CD4-positive, alpha-beta T cell treated with Interleukin-4 for 1 hour (primary cell): ENCODE measurements at regions not wholly inside any gene's neighbourhood (a gene's known extent, or its start where the extent isn't known, plus 50 kb on each side); places are given as distances from the start of the nearest gene placed in this dataset.

ENCODE experiments used
- DNase-seq, 2 donors: peaks; one replicate each; pipeline ENCODE4 v3.0.0-alpha.2; 2020 to 2022

DNA sequence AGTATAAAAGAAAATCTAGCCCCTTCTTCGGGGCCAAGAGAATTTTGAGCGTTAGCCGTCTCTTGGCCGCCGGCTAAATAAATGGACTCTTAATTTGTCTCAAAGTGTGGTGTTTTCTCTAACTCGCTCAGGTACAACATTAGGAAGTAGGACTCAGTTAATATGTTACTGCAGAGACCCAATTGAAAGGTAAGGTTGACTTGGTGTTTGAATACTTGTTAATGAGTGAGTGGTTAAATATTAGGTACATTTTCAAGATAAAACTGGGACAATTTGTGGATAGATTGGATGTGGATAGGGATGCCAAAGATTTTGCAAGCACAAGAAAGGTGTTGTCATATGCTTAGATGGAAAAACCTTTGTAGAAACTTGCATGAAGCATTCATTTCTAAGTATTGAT is 1177.3 kb upstream of the CDH18 start:
- no peak for DNase-seq

DNA sequence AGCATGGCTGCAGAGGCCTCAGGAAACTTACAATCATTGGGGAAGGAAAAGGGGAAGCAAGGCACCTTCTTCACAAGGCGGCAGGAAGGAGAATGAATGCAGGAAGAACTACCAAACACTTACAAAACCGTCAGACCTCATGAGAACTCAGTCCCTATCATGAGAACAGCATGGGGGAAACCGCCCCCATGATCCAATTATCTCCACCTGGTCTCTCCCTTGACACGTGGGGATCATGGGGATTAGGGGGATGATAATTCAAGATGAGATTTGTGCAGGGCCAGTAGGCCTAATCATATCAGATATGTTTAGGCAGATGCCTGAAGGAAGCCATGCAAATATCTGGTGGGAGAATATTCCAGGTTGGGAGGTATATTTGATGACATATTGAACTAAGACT is 1176.4 kb upstream of the CDH18 start:
- no peak for DNase-seq

DNA sequence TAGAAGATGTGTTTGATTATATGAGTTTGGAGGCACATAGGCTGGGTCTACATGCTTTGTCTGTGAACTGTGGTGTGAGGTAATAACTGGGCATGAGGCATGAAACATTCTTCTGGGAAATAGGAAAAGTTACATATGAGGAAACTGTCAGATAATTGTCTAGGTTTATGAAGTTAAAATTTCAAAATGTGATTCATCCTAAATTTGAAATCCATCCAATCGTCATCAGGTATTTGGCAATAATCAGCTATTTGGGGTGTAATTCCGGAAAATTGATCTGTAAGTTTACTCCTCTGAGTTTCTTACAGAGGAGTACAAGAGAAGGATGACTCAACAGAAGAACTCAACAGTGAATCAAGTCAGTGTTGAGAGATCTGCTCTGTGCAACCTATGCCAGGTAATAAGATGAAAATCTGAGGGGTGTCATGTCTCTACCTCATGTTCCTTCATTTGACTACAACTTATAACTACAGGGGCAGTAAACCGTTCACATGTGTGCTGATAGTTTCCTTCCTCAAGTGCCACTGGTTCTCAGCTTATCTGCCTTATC is 1171.6 kb upstream of the CDH18 start:
- DNase-seq: no peak

DNA sequence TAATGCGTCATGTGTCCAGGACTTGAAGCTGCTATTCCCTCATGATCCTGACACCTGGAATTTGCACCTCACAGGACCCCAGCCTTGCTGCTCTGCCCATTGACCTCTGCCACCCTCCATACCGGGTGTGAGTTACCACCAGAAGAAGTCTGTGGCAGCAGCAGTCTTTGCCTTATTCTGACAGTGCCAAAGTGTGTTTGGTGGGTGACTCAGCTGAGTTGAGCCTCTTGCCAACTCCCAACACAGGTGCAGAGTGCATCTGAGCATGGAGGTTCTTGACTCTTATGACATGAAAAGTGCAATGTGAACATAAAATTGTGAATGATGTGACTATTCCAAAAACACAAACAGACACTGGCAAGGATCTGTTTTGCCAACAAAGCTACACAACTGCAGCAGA is 1166.5 kb upstream of the CDH18 start:
- DNase-seq: no peak

DNA sequence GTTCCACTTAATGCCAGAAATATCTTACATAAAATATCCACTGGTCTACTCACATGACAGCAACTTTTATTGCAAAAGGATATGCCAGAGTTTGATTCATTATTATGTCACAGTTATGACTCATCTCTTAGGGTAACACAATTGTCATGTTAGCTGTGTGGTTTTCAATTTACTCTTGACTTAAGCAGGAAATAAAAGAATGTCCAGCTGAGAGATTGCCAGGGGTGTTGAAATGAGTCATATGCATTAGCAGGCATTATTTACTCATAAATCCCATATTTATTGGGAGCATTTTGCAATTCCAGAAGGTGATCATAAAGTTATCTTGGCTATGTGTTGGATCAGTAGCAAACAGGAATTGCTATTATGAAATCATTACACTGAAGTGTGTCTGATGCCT is 1164.6 kb upstream of the CDH18 start:
- DNase-seq: no peak

DNA sequence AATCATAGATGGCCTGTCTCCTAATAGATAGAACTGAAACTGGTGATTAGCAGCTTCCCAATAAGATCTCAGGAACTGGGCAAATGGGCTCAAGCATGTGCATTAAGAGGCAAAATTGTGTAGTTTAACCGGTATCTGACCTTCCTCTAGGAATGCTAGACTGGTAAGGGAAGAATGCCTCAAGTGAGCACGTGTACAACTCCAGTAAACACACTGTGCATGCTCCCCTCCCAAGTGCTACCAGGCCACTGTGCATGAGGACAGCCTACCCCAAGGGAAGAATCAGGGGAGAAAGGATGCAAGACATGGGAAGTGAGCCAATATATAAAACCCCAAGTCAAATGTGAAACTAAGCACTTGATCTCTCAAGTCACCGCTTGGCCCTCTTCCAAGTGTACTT is 1157.4 kb upstream of the CDH18 start:
- no peak for DNase-seq

DNA sequence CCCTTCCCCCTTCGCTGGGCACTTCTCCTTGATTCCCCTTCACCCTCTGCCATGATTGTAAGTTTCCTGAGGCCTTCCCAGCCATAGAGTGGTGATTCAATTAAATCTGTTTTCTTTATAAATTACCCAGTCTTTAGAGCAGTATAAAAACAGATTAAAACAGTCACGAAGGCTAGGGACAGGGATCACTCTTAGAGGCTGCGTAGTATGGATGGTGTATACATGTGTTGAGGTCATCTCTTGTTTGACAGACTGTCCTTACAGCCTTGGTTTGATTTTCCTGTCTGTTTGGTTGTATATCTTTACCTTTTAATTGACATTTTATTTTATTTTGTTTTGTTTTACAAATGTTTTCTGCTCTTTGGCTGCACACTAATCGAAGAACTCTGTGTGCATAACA is 1155.7 kb upstream of the CDH18 start:
- no peak for DNase-seq

DNA sequence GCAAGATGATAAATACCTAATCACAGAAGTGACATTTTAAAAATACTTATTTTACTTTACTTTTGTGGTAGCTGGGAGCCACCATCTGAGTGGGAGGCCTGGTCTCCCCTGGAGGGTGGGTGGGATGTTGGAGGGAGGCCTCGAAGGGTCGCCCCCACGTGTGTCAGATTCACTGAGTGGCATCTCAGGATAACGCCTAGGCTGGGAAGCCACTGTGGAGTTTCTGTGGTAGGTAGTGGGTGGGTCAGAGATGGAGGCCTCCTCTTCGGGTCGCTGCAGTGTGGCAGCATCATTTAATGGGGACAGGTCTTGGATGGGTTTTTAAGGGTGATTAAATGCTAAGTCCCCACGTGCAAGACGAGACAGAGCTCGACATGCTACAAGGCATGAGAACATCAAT is 1154.8 kb upstream of the CDH18 start:
- DNase-seq: no peak

DNA sequence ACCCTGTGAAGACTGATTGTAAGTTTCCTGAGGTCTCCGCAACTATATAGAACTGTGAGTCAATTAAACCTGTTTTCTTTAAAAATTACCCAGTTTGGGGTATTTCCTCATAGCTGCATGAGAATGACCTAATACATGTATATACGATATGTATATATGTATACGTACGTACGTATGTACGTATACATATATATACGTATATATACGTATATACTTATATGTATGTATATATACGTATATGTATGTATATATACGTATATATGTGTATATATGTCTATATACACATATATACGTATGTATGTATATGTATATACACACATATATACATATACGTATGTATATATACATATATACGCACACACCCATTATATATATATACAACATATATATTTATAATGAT is 1153.0 kb upstream of the CDH18 start:
- DNase-seq: no peak

DNA sequence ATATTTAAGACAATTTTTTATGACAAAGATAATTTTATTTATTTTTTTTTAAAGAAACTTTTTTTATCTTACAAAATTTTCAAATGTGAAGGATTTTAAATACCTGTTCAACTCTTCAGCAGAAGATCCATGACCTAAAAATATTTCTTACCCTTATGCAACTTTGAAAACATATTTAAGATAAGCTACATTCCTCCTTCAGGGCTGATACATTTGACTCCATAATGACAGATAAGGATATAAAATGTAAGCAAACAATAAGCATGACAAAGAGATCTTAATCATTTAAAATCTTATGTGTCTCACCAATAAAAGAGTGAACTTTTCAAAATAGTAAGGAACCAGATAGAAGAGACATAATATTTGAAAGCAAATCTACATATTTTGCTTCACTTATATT is 1138.2 kb upstream of the CDH18 start:
- no peak for DNase-seq

DNA sequence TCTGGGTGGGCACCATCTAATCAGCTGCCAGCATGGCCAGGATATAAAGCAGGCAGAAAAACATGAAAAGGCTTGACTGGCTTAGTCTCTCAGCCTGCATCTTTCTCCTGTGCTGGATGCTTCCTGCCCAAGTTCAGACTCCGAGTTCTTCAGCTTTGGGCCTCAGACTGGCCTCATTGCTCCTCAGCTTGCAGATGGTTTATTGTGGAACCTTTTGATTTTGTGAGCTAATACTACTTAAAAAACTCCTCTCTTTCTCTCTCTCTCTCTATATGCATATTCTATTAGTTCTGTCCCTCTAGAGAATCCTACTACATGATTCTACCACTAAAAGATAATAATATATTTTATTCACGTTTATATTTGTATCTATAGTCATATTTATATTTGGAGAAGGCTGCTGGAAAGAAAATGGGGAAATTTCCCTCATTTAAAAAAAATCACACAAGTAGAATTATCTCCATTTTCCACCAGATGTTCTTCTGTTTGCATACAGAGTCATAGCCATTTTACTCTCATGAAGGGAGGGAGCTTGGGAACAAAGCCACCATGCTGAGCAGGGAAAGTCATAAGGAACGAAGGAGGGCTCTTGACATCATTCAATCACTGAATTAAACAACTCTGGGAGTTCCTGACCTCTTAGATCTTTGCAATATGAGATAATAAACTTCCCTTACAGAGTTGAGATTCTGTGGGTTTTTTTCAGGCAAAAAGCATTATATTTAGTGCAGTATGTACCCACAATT is 1137.4 kb upstream of the CDH18 start:
- no peak for DNase-seq

DNA sequence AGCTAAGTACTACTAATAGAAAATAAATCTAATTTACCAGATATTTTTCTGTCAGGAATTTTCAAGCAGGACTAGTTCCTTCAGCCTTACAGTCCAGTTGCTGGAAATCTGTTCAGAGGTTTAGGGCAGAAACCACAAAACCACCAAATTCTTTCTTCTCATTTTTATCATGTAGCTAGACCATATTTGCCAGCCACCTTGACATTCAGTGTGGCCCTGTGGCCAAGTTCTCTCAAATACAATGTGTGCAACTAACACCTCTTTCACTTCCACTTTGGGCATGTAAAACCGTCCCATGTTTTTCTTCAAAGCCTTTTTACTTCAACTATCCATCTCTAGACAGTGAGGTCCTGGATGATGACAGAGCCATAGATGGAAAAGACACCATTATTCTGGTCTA is 1133.2 kb upstream of the CDH18 start:
- DNase-seq: no peak

DNA sequence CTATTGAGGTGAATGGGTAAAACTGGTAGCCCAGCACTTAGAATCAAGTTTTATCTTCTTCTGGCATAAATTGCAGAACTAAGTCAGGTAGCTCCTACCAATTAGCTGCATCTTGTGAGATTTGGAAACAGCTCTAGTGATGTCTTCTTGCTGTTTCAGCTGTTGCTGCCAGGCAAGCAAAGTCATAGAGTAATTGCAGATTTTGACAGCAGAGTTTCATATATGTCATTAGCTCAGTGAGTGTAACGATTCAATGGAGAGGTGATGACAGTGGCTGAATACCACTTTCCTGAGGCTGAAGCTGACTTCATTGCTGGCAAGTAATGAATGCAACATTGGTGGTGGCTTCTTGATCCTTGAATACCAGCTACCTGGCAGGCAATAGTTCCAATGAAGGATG is 1109.7 kb upstream of the CDH18 start:
- DNase-seq: no peak

DNA sequence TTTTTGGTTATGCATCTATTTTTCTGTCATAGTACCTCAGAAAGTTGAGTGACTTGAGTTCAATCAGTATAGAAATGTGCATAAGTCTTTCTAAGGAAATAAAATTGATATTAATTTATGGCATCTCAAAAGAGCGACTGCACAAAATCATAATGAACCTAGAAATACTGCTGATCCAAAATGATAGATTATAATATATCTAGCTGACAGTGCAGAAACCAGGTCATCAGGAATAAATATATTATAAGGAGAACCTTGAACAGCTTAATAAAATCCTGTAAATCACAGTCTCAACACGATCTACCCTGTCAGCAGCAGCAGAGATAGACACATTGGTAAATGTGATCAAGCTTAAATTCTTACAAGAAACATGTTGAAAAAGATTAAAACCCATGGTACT is 1106.6 kb upstream of the CDH18 start:
- no peak for DNase-seq

DNA sequence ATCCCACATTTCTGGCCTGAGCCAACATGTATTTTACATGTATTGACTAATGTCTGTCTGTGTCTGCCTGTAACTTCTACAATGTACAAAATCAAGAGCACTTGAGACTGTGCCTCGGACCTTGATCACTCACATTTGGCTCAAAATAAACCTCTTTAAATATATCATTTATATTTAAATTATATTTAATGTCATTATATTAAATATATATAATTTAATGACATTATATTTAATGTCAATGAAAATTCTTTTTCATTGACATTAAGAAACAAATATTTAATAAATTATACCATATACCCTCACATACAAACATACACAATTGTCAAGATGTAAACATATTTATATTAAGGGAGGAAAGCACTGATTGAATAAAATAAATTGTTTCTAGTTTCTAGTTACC is 1099.8 kb upstream of the CDH18 start:
- DNase-seq: no peak

DNA sequence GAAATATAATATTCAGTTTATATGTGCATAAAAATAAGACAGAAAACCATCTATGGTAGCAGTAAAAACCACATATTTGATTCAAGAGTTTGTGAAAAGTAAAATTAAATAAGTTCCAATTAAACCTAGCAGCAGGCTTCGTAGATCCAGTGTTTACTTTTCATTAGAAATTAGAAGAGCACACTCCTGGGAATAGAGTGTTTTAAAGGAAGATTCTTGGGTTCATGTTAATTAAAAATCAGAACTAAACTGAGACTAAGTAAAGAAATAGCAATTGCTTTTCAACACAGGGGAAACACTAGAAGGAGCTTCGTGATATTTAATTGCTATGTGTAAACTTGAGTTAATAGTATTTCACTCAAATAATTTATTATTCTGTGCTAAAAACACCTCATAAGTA is 1097.8 kb upstream of the CDH18 start:
- no peak for DNase-seq

DNA sequence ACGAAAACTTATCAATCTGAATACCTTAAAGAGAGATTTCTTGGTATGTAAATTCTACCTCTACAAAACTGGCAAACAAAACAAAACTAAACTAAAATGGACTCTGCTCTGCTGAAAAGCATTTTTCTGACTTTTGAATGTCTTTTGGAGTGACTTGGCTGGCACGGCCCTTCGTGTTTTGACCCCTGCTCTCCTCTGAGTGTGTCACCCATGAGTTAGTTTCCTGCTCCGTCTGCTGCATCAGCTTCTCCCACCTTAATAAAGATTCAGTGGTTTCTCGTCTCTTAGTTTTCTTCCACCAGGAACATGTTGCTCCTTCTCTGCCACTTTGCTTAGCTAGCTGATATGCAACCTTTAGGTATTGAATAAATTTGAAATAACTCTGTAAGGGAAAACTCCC is 1084.0 kb upstream of the CDH18 start:
- DNase-seq: no peak

DNA sequence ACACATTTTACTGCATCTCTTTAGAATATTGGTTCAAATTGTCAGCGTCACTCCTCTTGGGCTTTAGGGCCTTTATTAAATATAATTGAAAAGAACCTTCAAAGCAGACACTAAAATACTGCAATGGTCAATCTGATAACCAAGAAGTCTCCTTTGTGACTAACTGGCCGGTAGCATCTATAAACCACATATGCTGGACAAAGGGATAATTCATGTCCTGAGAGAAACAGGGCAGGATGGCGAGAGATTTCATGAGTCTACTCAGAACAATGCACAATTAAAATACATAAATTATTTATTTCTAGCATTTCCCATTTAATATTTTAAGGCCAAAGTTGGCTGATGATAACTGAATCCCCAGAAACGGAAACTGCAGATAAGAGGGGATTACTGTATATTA is 1083.4 kb upstream of the CDH18 start:
- no peak for DNase-seq

DNA sequence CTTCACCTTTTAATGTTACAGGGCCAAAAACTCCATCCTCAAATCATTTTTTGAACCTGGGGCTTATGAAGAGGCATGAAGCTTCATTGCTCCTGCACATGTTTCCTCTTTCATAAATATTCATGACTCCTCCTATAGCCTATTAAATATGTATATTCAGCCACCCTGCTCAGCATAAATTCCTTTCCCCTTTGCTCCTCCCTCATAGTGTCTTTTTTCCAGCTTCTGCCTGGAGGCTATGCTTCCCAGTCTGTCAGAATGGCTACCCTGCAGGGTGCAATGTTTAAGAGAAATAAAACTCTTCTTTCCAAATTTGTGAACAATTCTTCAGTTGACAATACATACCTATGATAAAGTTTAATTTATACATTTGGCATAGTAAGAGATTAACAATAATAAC is 1082.9 kb upstream of the CDH18 start:
- DNase-seq: no peak

DNA sequence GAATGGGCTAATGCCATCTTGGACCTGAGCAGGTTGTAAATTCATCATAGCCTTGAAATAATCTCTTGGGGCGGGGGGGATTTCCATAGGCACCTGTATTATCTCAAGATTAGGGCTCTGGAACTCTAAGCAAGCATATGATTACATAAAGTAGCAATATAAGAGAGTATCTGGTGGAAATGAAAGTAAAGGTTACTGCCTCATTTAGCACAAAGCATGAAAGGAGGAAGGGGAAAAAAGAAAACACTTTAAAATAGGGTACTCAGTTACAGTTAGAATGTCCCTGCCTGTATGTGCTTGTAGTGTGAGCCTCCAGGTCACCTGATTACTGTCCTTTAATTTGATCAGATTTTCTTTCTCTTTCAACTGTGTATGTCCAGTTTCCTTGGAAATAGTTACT is 1079.7 kb upstream of the CDH18 start:
- no peak for DNase-seq

DNA sequence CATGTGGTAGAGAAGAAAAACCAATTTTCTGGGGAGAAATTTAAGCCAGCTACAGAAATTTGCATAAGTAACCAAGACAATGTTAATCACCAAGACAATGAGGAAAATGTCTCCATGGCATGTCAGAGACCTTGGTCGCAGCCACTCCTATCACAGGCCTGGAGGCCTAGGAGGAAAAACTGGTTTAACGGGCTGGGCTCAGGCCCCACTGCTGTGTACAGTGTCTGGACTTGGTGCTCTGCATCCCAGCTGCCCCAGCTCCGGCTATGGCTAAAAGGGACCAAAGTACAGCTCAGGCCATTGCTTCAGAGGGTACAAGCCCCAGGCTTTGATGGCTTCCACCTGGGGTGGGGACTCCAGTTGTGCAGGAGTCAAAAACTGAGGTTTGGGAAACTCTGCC is 1075.1 kb upstream of the CDH18 start:
- no peak for DNase-seq

DNA sequence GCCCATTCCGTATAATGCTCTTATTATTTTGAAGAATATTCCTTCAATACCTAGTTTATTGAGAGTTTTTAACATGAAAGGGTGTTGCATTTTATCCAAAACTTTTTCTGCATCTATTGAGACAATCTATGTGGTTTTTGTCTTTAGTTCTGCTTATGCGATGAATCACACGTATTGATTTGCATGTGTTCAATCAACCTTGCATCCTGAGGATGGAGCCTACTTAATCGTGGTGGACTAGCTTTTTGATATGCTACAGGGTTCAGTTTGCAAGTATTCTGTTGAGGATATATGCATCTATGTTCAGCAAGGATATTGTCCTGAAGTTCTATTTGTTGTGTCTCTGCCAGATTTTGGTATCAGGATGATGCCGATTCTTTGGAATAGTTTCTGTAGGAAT is 1070.3 kb upstream of the CDH18 start:
- no peak for DNase-seq

DNA sequence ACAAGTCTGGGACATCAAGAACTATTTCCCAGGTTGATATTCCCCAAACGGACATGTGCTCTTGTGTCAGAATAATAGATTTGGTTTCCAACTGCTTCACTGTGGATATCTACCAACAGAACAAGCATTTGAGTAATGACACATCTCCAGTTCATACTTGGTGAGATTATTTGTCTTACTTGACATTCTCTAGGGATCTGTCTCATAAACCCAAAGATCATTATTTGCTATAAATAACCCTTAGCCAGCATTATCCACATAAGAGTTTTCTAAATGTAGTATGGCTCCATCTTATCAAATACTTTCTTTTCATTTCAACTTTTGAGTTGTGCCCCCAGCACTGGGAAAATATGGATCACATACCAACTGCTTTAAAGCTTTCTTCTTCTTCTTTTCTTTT is 1063.9 kb upstream of the CDH18 start:
- no peak for DNase-seq

DNA sequence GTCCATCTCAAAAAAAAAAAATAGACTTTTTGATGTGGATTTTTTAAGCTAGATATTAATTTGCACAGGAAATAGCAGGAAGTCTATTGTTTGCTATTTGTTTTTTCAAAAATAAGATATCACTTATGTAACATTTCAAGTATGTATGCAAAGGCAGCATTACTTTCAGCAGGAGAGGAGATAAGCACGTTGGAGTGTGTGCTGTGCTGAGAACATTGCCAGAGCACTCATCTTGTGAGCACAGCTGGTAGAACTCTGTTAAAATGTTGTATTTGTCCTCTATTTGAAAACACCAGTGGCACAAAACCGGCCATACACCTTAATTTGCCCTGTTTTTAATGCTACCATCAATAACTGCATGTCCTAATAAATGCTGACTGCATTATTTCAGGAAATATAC is 1061.9 kb upstream of the CDH18 start:
- DNase-seq: no peak

DNA sequence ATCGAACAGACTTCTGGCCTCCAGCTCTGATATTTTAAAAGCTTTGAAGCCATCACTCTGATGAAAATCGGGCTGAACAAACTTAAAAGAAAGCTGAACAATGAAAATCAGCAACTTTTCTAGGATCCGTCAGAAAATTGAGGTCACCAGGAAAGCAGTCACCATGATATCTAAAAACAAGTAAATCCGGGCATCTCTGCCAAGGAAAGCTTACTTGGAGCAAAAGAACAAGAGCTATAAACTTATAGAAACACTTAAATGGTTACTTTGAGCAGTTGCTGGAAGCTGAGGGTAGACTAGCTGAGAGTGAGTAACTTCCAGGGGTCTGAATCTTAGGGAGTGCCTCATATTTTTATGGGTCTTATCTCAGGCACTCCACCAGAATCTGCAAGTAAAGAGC is 1043.0 kb upstream of the CDH18 start:
- DNase-seq: no peak
